Activated naive CD4-positive, alpha-beta T cell treated with anti-CD3 and anti-CD28 coated beads, Interleukin-2, amount 50 U/mL, for 24 hours (primary cell): ENCODE measurements at regions not wholly inside any gene's neighbourhood (a gene's known extent, or its start where the extent isn't known, plus 50 kb on each side); places are given as distances from the start of the nearest gene placed in this dataset.
A peak's percentile ranks its signal among the peaks of the same experiment; 100 is the strongest.

ENCODE experiments used
- H3K27ac Mint-ChIP-seq: one replicate; pipeline ENCODE4 v1.8.0; 2021; ENCODE audit warnings: mild to moderate bottlenecking, mixed read lengths
- H3K27me3 Mint-ChIP-seq: one replicate; pipeline ENCODE4 v1.8.0; 2021; ENCODE audit warnings: mixed read lengths
- H3K36me3 Mint-ChIP-seq: one replicate; pipeline ENCODE4 v1.8.0; 2021; ENCODE audit warnings: mixed read lengths
- H3K4me1 Mint-ChIP-seq: one replicate; pipeline ENCODE4 v1.8.0; 2021; ENCODE audit warnings: mixed read lengths
- H3K4me3 Mint-ChIP-seq: one replicate; pipeline ENCODE4 v1.8.0; 2021; ENCODE audit warnings: mild to moderate bottlenecking, mixed read lengths
- H3K9me3 Mint-ChIP-seq: one replicate; pipeline ENCODE4 v1.8.0; 2021; ENCODE audit warnings: mixed read lengths

DNA sequence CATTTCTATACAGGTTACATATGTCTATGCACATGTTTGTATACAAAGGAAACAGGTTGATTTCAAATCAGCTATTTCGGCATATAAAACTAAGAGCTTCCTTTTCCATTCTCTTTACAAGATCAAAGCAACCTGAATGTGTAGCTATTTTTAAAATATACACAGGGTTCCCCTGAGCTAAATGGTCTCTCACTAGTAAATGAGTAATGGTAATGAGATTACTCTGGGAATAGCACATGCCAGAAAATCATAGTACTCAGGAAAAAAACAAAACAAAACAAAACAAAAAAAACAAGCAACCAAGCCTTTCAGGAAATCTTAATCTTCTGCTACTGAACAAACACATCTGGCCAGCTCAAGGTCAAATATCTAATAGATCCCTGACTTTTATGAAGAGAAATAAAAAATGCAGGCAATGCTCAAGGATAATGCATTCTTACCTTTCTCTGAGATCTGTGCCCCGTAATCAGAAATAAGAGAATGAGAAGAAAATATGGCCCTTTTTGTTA is 156.6 kb upstream of the POU2AF2 start:
- Mint-ChIP-seq H3K9me3 (no peaks in the 10 kb centered on the region), H3K36me3 (no peaks in the 10 kb centered on the region), H3K4me3 (no peak overlapping the region)

DNA sequence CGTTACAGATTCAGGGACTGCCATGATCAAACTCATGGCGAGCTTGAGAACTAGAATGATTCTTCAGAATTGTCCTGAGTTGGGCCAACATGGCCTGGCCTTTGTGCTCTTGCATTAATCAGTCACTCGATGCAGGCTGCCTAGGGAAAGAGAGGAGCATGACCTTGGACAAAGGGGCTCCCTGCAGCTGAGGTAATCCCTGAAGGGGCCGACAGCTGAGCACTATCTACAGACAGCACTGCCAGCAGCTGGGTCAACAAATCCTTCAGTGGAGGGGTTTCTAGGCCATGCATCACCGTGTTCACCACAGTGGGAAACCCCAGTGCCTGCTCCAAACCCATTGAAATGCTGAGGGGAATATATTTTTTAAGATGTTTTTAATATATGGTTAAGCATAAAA is 159.5 kb upstream of the POU2AF2 start:
- H3K4me3 Mint-ChIP-seq: no peak overlapping the region
- peaks cover 2% of the 10 kb centered on the region for H3K36me3 Mint-ChIP-seq
- peaks cover 4% of the 10 kb centered on the region for H3K27me3 Mint-ChIP-seq
- H3K4me1 Mint-ChIP-seq: no peaks in the 10 kb centered on the region
- no peaks in the 10 kb centered on the region for H3K9me3 Mint-ChIP-seq
- H3K27ac Mint-ChIP-seq: no peak overlapping the region

More for the DNA sequence above, 156.6 kb upstream of the POU2AF2 start:
- Mint-ChIP-seq H3K27ac (no peak overlapping the region), H3K27me3 (peaks cover 6% of the 10 kb centered on the region), H3K4me1 (no peaks in the 10 kb centered on the region)

DNA sequence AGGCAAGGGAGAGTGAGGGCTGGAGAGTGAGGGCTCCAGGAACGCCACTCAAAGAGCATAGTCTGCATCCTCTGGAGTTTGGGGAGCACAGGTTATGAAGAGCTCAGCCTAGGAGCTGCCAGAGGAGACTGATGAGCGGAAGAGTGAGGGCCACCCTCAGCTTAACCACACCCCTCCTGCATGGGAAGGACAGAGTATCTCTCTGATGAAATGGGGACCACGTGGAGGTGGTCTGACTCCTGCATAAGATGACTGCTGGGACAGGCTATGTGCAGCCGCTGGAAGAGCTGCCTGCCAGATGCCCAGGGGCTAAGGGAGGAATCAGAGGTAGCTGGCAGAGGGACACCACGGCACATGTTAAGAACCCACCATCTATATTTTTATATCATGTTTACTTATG is 162.9 kb upstream of the POU2AF2 start:
- Mint-ChIP-seq H3K9me3 (no peaks in the 10 kb centered on the region), H3K4me3 (no peak overlapping the region), H3K27ac (no peak overlapping the region), H3K27me3 (no peaks in the 10 kb centered on the region), H3K36me3 (peaks cover 2% of the 10 kb centered on the region), H3K4me1 (no peaks in the 10 kb centered on the region)

DNA sequence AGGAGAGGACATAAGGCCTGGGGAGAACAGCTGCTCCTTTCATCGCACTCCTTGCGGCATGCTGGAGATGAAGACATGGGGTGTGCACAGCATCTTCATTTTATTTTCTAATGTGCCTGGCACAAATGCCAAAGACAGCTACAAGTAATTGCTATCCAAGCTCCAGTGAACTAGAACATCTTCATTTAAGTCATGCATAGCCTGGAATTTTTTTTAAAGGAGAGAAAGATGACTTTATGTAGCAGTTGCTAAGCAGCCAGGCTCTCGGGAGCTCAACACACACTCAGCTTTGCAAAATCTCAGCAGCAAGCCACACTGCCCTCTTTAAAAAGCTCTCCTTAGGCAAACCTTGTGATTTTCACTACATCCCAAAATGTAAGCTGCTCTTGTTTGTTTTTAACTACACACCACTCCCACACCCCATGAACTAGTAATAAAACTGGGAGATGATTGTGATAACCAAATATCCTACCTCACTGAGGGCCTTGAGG is 164.5 kb upstream of the POU2AF2 start:
- no peak overlapping the region for H3K27ac Mint-ChIP-seq
- H3K4me1 Mint-ChIP-seq: no peaks in the 10 kb centered on the region
- no peaks in the 10 kb centered on the region for H3K27me3 Mint-ChIP-seq
- H3K4me3 Mint-ChIP-seq: no peak overlapping the region
- H3K9me3 Mint-ChIP-seq: no peaks in the 10 kb centered on the region
- H3K36me3 Mint-ChIP-seq: peaks cover 2% of the 10 kb centered on the region

DNA sequence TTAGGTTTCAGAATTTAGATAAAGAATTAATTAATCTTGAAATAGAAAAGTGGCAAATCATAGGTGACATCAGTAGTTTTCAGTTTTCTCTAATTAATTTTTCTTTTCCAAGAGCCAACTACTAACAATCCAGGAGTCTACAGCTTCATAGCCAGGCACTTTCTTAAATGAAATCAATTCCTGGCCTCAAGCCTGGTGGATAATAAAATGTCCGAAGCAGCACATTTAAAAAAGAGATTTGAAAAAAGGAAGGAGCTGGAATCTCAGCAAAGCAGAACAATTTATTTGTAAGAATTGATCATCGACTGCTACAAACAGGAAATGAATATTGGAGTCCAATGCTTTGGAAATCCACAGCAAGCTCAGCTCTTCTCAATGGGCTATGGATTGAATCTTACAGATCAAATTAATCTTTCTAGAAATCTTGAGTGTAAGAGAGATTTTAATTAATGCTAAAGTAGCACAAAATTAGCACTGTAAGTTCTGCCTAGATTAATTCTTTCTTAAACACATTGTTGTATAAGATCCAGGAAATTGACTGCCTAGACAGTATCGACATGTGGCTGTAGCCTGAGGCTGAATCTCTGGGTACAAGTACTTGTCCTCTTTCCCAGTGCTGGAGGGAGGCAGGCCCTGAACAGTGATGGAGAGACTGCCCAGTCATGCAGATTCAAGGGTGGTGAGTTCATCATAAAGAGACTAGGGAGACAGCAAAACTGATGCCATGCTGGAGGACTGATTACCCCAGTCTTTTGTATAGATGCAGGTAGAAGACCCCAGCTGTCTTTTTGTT is 167.8 kb upstream of the POU2AF2 start:
- Mint-ChIP-seq H3K4me1 (no peaks in the 10 kb centered on the region), H3K36me3 (peaks cover 2% of the 10 kb centered on the region), H3K9me3 (no peaks in the 10 kb centered on the region), H3K27me3 (no peaks in the 10 kb centered on the region), H3K27ac (no peak overlapping the region), H3K4me3 (no peak overlapping the region)

DNA sequence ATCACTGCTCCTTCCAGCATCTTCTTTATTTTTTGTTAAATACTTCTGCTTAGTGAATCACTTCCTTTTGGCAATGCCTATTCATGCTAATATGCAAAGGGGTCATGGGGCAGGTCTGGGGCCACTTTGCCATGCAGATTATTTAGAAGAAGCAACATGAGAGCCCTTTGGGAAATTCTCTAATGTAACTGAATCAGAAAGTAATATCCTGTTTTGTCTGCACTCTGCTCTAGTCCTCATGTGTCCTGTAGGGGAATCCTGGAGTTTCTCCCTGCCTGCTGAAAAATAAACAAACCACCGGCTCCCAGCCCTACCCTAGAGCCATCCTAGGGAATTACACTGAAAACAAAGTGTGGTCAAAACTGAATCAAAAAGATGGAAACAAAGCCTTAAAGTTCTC is 176.5 kb upstream of the POU2AF2 start:
- Mint-ChIP-seq H3K36me3 (no peaks in the 10 kb centered on the region), H3K4me3 (no peak overlapping the region), H3K9me3 (no peaks in the 10 kb centered on the region)

DNA sequence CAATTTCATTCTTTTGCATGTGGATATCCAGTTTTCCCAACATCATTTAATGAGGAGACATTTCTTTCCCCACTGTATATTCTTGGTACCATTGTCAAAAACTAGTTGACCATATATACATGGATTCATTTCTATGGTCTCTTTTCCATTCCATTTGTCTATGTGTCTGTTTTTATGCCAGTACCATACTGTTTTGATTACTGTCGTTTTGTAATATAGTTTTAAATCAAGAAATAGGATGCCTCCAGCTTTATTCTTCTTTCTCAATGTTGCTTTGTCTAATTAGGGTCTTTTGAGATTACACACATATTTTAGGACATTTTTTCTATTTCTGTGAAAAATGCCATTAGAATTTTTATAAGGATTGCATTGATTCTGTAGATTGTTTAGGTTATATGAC is 177.5 kb upstream of the POU2AF2 start:
- Mint-ChIP-seq H3K27me3 (peaks cover 4% of the 10 kb centered on the region), H3K4me3 (no peak overlapping the region), H3K27ac (no peak overlapping the region), H3K36me3 (no peaks in the 10 kb centered on the region), H3K9me3 (no peaks in the 10 kb centered on the region), H3K4me1 (no peaks in the 10 kb centered on the region)

More for the DNA sequence above, 176.5 kb upstream of the POU2AF2 start:
- Mint-ChIP-seq H3K4me1 (no peaks in the 10 kb centered on the region), H3K27me3 (peaks cover 4% of the 10 kb centered on the region), H3K27ac (no peak overlapping the region)

DNA sequence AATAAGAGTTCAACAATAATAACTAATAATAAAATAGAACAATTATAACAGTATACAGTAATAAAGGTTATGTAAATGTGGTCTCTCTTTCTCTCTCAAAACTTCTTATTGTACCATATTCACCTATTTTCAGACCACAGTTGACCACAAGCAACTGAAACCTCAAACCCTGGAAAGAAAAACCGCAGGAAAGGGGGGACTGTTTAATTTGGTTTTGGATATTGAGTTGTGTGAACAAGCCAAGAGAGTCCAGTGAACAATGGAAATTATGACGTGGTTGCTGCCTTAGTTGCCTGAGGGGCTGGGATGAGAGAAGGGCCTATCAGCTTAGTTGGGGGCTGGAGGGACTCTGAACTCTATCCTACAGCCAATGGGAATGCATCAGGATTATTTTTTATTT is 178.7 kb upstream of the POU2AF2 start:
- Mint-ChIP-seq H3K27ac (no peak overlapping the region), H3K4me1 (no peaks in the 10 kb centered on the region), H3K9me3 (no peaks in the 10 kb centered on the region), H3K27me3 (peaks cover 4% of the 10 kb centered on the region), H3K36me3 (no peaks in the 10 kb centered on the region), H3K4me3 (no peak overlapping the region)

- Mint-ChIP-seq H3K4me1 (no peaks in the 10 kb centered on the region), H3K27ac (no peak overlapping the region), H3K4me3 (no peak overlapping the region), H3K27me3 (peaks cover 2% of the 10 kb centered on the region), H3K9me3 (no peaks in the 10 kb centered on the region), H3K36me3 (no peaks in the 10 kb centered on the region)
Measured at GRCh38 chr11:111063726-111064517, 181.6 kb upstream of the POU2AF2 start.

DNA sequence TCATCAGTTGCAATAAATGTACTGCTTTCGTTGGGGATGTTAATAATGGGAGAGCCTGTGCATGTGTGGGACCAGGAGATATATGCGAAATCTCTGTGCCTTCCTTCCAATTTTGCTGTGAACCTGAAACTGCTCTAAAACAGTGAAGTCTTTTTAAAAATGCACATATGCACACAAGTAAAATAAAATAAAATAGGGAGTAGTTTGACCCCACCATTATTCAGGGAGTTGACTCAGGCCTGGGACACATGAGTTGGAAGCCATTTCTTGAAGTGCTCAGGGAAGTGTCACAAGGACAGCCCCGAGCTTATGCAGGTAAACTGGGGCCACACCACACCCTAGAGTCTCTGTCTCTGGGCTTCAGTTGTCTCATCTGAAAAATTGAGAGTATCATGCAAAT is 183.1 kb upstream of the POU2AF2 start:
- Mint-ChIP-seq H3K27ac (peak overlapping the region; percentile 31), H3K4me1 (no peaks in the 10 kb centered on the region), H3K4me3 (no peak overlapping the region), H3K36me3 (no peaks in the 10 kb centered on the region), H3K9me3 (no peaks in the 10 kb centered on the region), H3K27me3 (no peaks in the 10 kb centered on the region)

GRCh38 chr11:111059726-111060125 is 185.8 kb upstream of the POU2AF2 start:
- H3K4me3 Mint-ChIP-seq: no peak overlapping the region
- no peaks in the 10 kb centered on the region for H3K4me1 Mint-ChIP-seq
- no peaks in the 10 kb centered on the region for H3K36me3 Mint-ChIP-seq
- H3K9me3 Mint-ChIP-seq: no peaks in the 10 kb centered on the region
- no peak overlapping the region for H3K27ac Mint-ChIP-seq
- no peaks in the 10 kb centered on the region for H3K27me3 Mint-ChIP-seq

GRCh38 chr11:111049131-111049530 is 196.4 kb upstream of the POU2AF2 start:
- Mint-ChIP-seq H3K27ac (no peak overlapping the region), H3K27me3 (peaks cover 2% of the 10 kb centered on the region), H3K4me1 (no peaks in the 10 kb centered on the region), H3K9me3 (no peaks in the 10 kb centered on the region), H3K36me3 (no peaks in the 10 kb centered on the region), H3K4me3 (no peak overlapping the region)

- Mint-ChIP-seq H3K36me3 (no peaks in the 10 kb centered on the region), H3K27me3 (peaks cover 6% of the 10 kb centered on the region), H3K4me1 (no peaks in the 10 kb centered on the region), H3K27ac (no peak overlapping the region), H3K9me3 (no peaks in the 10 kb centered on the region), H3K4me3 (no peak overlapping the region)
Measured at GRCh38 chr11:111047374-111047773, 198.2 kb upstream of the POU2AF2 start.

DNA sequence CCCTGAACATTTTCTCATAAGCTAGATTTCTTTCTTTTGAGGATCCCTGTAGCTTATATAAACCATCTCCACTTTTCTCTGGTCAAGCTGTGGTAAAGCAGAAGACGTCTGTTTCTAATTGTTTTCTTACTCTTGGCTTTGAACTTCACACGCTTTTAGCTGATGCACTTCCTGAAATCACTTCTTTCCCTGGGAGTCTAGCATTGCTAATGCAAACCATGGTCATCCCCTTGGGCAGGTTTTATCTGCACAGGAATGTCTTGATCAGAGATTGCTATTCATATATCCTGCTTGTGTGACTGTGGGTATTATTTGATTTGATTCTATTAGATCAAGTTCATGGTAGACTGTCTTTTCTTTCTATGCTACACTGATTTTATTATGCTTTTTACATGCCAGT is 199.2 kb upstream of the POU2AF2 start:
- Mint-ChIP-seq H3K36me3 (no peaks in the 10 kb centered on the region), H3K4me1 (no peaks in the 10 kb centered on the region), H3K4me3 (no peak overlapping the region), H3K27ac (no peak overlapping the region), H3K9me3 (no peaks in the 10 kb centered on the region), H3K27me3 (peaks cover 9% of the 10 kb centered on the region)

- no peaks in the 10 kb centered on the region for H3K36me3 Mint-ChIP-seq
- no peak overlapping the region for H3K4me3 Mint-ChIP-seq
- no peaks in the 10 kb centered on the region for H3K4me1 Mint-ChIP-seq
- H3K27me3 Mint-ChIP-seq: peaks cover 9% of the 10 kb centered on the region
- H3K9me3 Mint-ChIP-seq: no peaks in the 10 kb centered on the region
- H3K27ac Mint-ChIP-seq: no peak overlapping the region
Measured at GRCh38 chr11:111045874-111046273, 199.7 kb upstream of the POU2AF2 start.

DNA sequence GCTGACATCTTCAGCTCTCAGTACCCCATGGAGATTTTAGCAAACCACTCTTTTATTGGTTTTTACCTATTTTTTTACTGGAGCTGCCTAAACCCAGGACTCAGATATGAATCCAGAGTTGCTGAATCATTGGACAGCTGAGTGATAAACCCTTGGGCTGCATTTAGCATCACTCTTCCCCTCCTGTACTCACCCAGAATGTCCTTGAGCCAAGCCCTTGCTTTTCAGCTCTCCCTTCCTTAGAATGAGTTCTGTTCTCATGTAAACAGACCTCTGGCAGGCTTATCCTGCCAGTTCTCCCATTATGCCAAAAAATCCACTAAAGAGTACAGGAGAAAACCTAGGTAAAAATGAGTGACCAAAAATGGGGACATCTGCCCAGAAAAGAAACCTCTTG is 200.1 kb upstream of the POU2AF2 start:
- Mint-ChIP-seq H3K4me1 (no peaks in the 10 kb centered on the region), H3K36me3 (no peaks in the 10 kb centered on the region), H3K27ac (no peak overlapping the region), H3K27me3 (peaks cover 9% of the 10 kb centered on the region), H3K4me3 (no peak overlapping the region), H3K9me3 (no peaks in the 10 kb centered on the region)
